Stomach (tissue), 4 donors: ENCODE measurements at regions not wholly inside any gene's neighbourhood (a gene's known extent, or its start where the extent isn't known, plus 50 kb on each side); places are given as distances from the start of the nearest gene placed in this dataset.

ENCODE experiments used
- POLR2A ChIP-seq, 4 donors: fragments of 450-650 bp; IDR thresholded peaks; one replicate each; pipeline ENCODE4 v1.6.1; 2016; ENCODE audit warnings: antibody characterized with exemption in 4 of 4, control low read depth in 2 of 4, mild to moderate bottlenecking in 1 of 4, moderate library complexity in 1 of 4
- POLR2AphosphoS5 ChIP-seq, 3 donors: sonication (generic); formaldehyde crosslinking; IDR thresholded peaks; one replicate each; pipeline ENCODE4 v1.6.1; 2016; ENCODE audit warnings: antibody characterized with exemption in 3 of 3
- TF ChIP-seq, protein P1 (sequence below), 7 experiments: fragments of 450-650 bp in 4 of 7; fragments of 200-600 bp in 3 of 7; sonication (generic) in 3 of 7; IDR thresholded peaks; one replicate each; pipeline ENCODE4 v1.5.1; 2016 to 2019; ENCODE audit warnings: antibody characterized with exemption in 7 of 7, control low read depth in 2 of 7, mild to moderate bottlenecking in 1 of 7

DNA sequence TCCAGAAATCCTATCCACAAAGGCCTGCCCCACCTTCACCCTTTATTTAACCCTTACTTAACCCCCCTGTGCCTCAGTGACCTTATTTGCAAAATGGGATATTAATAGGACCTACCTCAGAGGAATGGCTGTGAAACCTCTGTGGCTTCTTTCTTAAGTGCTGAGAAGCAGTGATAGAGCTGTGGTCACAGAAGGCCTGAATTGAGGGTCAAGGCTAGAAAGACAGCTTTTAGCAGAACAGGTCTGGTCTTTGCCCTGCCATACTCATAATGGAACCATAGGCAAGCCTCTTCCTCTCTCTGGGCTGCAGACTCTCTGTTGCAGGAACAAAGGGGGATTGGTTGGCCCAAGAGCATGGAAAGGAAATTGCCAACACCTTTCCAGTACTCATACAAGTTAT is 63.5 kb upstream of the MAMLD1 start:
- TF ChIP-seq, protein P1, sequence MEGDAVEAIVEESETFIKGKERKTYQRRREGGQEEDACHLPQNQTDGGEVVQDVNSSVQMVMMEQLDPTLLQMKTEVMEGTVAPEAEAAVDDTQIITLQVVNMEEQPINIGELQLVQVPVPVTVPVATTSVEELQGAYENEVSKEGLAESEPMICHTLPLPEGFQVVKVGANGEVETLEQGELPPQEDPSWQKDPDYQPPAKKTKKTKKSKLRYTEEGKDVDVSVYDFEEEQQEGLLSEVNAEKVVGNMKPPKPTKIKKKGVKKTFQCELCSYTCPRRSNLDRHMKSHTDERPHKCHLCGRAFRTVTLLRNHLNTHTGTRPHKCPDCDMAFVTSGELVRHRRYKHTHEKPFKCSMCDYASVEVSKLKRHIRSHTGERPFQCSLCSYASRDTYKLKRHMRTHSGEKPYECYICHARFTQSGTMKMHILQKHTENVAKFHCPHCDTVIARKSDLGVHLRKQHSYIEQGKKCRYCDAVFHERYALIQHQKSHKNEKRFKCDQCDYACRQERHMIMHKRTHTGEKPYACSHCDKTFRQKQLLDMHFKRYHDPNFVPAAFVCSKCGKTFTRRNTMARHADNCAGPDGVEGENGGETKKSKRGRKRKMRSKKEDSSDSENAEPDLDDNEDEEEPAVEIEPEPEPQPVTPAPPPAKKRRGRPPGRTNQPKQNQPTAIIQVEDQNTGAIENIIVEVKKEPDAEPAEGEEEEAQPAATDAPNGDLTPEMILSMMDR (IDR thresholded peaks at IDR 0.05), result no peak
- TF ChIP-seq POLR2A (IDR thresholded peaks at IDR 0.05) (no peak), POLR2AphosphoS5 (IDR thresholded peaks at IDR 0.05) (no peak)
